SK-N-SH (cell line): ENCODE measurements at regions not wholly inside any gene's neighbourhood (a gene's known extent, or its start where the extent isn't known, plus 50 kb on each side); places are given as distances from the start of the nearest gene placed in this dataset.

Experiments used
- CTCF ChIA-PET: fragments of 300-600, 350-600 bp; formaldehyde crosslinking; extraction: SDS; loops from one replicate; lab custom pipeline; 2021; lab: Yijun Ruan, JAX
- POLR2A ChIA-PET: fragments of 350-600 bp; sonication (Branson Sonifier 250); formaldehyde crosslinking; extraction: SDS; loops from one replicate; lab custom pipeline; 2020; ENCODE audit warnings: antibody characterized with exemption, inconsistent platforms; lab: Yijun Ruan, JAX
- DNase-seq: peaks from one replicate; pipeline ENCODE4 v3.0.0; 2012
- H2AFZ ChIP-seq: fragments of 200-600 bp; sonication (generic); 2 replicates; pipeline ENCODE4 v1.8.1; 2016; ENCODE audit warnings: antibody characterized with exemption, mild to moderate bottlenecking, low read depth
- H3F3A ChIP-seq: fragments of 200-600 bp; sonication (generic); replicated peaks from 2 replicates; pipeline ENCODE3; 2016; ENCODE audit warnings: antibody characterized with exemption, mild to moderate bottlenecking; ENCODE audit not compliant: insufficient read depth
- H3K27ac ChIP-seq, 2 experiments: fragments of 200-500 bp in 1 of 2; fragments of 200-600 bp in 1 of 2; sonication (Bioruptor generic) in 1 of 2; sonication (generic), shearing (Covaris generic) in 1 of 2; 2 replicates each; pipeline versions ENCODE4 v1.5.1 to v1.6.1; 2014 to 2016; ENCODE audit warnings: low read depth in 2 of 2, inconsistent platforms in 1 of 2, low read length in 1 of 2, mild to moderate bottlenecking in 1 of 2, mixed read lengths in 1 of 2
- H3K27me3 ChIP-seq: fragments of 200-600 bp; sonication (generic), shearing (Covaris generic); 2 replicates; pipeline ENCODE4 v1.6.1; 2016; ENCODE audit warnings: mixed run types; ENCODE audit not compliant: insufficient read depth
- H3K36me3 ChIP-seq, 2 experiments: fragments of 200-500 bp in 1 of 2; fragments of 200-600 bp in 1 of 2; sonication (Bioruptor generic) in 1 of 2; sonication (generic) in 1 of 2; replicated peaks in 1 of 2; 2 replicates each; pipeline versions ENCODE3 to v1.5.1; 2014 to 2016; ENCODE audit warnings: low read length in 1 of 2, mild to moderate bottlenecking in 1 of 2; ENCODE audit not compliant: insufficient read depth in 2 of 2, control insufficient read depth in 1 of 2
- H3K4me1 ChIP-seq, 2 experiments: fragments of 200-500 bp in 1 of 2; fragments of 200-600 bp in 1 of 2; sonication (Bioruptor generic) in 1 of 2; sonication (generic), shearing (Covaris generic) in 1 of 2; 2 replicates each; pipeline versions ENCODE4 v1.5.1 to v1.6.1; 2014 to 2016; ENCODE audit warnings: low read depth in 1 of 2, low read length in 1 of 2, mixed run types in 1 of 2; ENCODE audit not compliant: insufficient read depth in 2 of 2, control insufficient read depth in 1 of 2
- H3K4me2 ChIP-seq: fragments of 200-600 bp; sonication (generic), shearing (Covaris generic); 2 replicates; pipeline ENCODE4 v1.6.1; 2017; ENCODE audit warnings: mixed run types
- H3K4me3 ChIP-seq, 2 experiments: fragments of 200-500 bp in 1 of 2; fragments of 200-600 bp in 1 of 2; sonication (Bioruptor generic) in 1 of 2; sonication (generic), shearing (Covaris generic) in 1 of 2; 2 replicates each; pipeline versions ENCODE4 v1.5.1 to v1.8.1; 2014 to 2016; ENCODE audit warnings: low read depth in 2 of 2, inconsistent platforms in 1 of 2, low read length in 1 of 2, mild to moderate bottlenecking in 1 of 2, mixed read lengths in 1 of 2, moderate library complexity in 1 of 2
- H3K79me2 ChIP-seq: fragments of 200-600 bp; sonication (generic); 2 replicates; pipeline ENCODE4 v1.8.1; 2017; ENCODE audit warnings: mild to moderate bottlenecking; ENCODE audit not compliant: insufficient read depth
- H3K9ac ChIP-seq: fragments of 200-600 bp; sonication (generic); 2 replicates; pipeline ENCODE4 v1.6.1; 2017; ENCODE audit warnings: mixed run types
- H3K9me2 ChIP-seq: fragments of 200-600 bp; sonication (generic); 2 replicates; pipeline ENCODE4 v1.6.1; 2017; ENCODE audit warnings: mixed run types
- H3K9me3 ChIP-seq: fragments of 200-600 bp; sonication (generic); 2 replicates; pipeline ENCODE4 v1.6.1; 2017; ENCODE audit warnings: mixed run types, mild to moderate bottlenecking, moderate library complexity
- H4K20me1 ChIP-seq: fragments of 200-600 bp; sonication (generic); 2 replicates; pipeline ENCODE4 v1.6.1; 2017; ENCODE audit warnings: mild to moderate bottlenecking, mixed run types; ENCODE audit not compliant: insufficient read depth
- EP300 ChIP-seq, 2 experiments: IDR thresholded peaks; 2 replicates each; pipeline versions ENCODE4 v1.4.0 to v1.6.1; 2012; ENCODE audit warnings: borderline replicate concordance in 1 of 2, low read depth in 1 of 2, low read length in 1 of 2
- FOSL2 ChIP-seq: IDR thresholded peaks from 2 replicates; pipeline ENCODE4 v1.4.0; 2012; ENCODE audit warnings: low read depth, mild to moderate bottlenecking, moderate library complexity, borderline replicate concordance
- FOXM1 ChIP-seq: IDR thresholded peaks from 2 replicates; pipeline ENCODE4 v1.4.0; 2012; ENCODE audit warnings: low read depth, mild to moderate bottlenecking
- JUND ChIP-seq: IDR thresholded peaks from 2 replicates; pipeline ENCODE4 v1.4.0; 2012
- MEF2A ChIP-seq: IDR thresholded peaks from 2 replicates; pipeline ENCODE4 v1.4.0; 2012; ENCODE audit warnings: low read depth, borderline replicate concordance
- NFIC ChIP-seq: IDR thresholded peaks from 2 replicates; pipeline ENCODE4 v1.4.0; 2012; ENCODE audit warnings: borderline replicate concordance
- POLR2AphosphoS5 ChIP-seq: IDR thresholded peaks from 2 replicates; pipeline ENCODE4 v1.6.1; 2012; ENCODE audit warnings: low read depth, low read length
- RCOR1 ChIP-seq: fragments of 150-350 bp; IDR thresholded peaks from 2 replicates; pipeline ENCODE4 v1.6.1; 2017; ENCODE audit warnings: antibody characterized with exemption, low read length
- RFX5 ChIP-seq: IDR thresholded peaks from 2 replicates; pipeline ENCODE4 v1.6.1; 2012; ENCODE audit warnings: mild to moderate bottlenecking, improper control_type of control experiment, low read length
- YY1 ChIP-seq: IDR thresholded peaks from 2 replicates; pipeline ENCODE4 v1.4.0; 2012; ENCODE audit warnings: low read depth, mild to moderate bottlenecking
- WGBS: methylation state at CpG from one replicate; pipeline ENCODE4 v1.1.6; 2017; ENCODE audit warnings: low lambda C conversion rate; 5-methylcytosine and 5-hydroxymethylcytosine counted together
- TF ChIP-seq, protein P1 (sequence below): IDR thresholded peaks from 2 replicates; pipeline ENCODE4 v1.4.0; 2012; ENCODE audit warnings: low read depth, borderline replicate concordance

GRCh38 chr6:121592261-121592935 is 157.0 kb downstream of the GJA1 start (continued):
- TF ChIP-seq, protein P1, sequence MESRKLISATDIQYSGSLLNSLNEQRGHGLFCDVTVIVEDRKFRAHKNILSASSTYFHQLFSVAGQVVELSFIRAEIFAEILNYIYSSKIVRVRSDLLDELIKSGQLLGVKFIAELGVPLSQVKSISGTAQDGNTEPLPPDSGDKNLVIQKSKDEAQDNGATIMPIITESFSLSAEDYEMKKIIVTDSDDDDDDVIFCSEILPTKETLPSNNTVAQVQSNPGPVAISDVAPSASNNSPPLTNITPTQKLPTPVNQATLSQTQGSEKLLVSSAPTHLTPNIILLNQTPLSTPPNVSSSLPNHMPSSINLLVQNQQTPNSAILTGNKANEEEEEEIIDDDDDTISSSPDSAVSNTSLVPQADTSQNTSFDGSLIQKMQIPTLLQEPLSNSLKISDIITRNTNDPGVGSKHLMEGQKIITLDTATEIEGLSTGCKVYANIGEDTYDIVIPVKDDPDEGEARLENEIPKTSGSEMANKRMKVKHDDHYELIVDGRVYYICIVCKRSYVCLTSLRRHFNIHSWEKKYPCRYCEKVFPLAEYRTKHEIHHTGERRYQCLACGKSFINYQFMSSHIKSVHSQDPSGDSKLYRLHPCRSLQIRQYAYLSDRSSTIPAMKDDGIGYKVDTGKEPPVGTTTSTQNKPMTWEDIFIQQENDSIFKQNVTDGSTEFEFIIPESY = no peak
- TF ChIP-seq FOXM1 (no peak), JUND (no peak), FOSL2 (no peak), MEF2A (no peak), YY1 (no peak), RFX5 (no peak)

- H3F3A ChIP-seq = no peaks in the 10 kb centered on the region
- H3K4me2 ChIP-seq = no peak overlapping the region
- H3K27ac ChIP-seq = peak overlapping the region in 1 of 2 experiments; percentile 58; a peak in 2 of 4 replicates
- TF ChIP-seq NFIC (no peak), EP300 (IDR thresholded peaks at IDR 0.05; ENCODE audit: borderline replicate concordance in 1 of 2, low read depth in 1 of 2, low read length in 1 of 2) (peak in 1 of 2 experiments; percentile 34; a peak in 2 of 4 replicates), POLR2AphosphoS5 (no peak), RCOR1 (0 out of 2 replicates have a peak, but pooled peaks have one; percentile 4)
- TF ChIP-seq, protein P1 = no peak
- TF ChIP-seq, all 33 proteins: peak for 2
- no peaks in the 10 kb centered on the region for H4K20me1 ChIP-seq
- peak; percentile 10 for DNase-seq
- 91% methylated on average over 3 of the region's 3 CpGs for WGBS
- H2AFZ ChIP-seq = no peak overlapping the region
- no peaks in the 10 kb centered on the region for H3K79me2 ChIP-seq
- ChIA-PET CTCF (interaction anchor here (0.7 to 1.1 kb wide), 3 partner anchors 17 to 441 kb away, joined by 3 read pairs; no protein-coding TSS in a partner anchor), POLR2A (no interaction called here)
- H3K4me3 ChIP-seq = no peak overlapping the region
- H3K9me3 ChIP-seq = no peaks in the 10 kb centered on the region
- H3K9me2 ChIP-seq = no peaks in the 10 kb centered on the region
- no peak overlapping the region for H3K9ac ChIP-seq
- peaks cover 0 to 5% of the 10 kb centered on the region in 2 experiments; a peak in 2 of 4 replicates for H3K4me1 ChIP-seq
- no peaks in the 10 kb centered on the region for H3K36me3 ChIP-seq
- H3K27me3 ChIP-seq = no peaks in the 10 kb centered on the region
Observed at GRCh38 chr6:121593011-121593641, 157.7 kb downstream of the GJA1 start.
